Mesothelial cell of epicardium (in vitro differentiated cells): ENCODE measurements at regions not wholly inside any gene's neighbourhood (a gene's known extent, or its start where the extent isn't known, plus 50 kb on each side); places are given as distances from the start of the nearest gene placed in this dataset.
A peak's percentile ranks its signal among the peaks of the same experiment; 100 is the strongest.

ENCODE experiments used
- DNase-seq, 2 experiments: peaks; one replicate each; pipeline ENCODE4 v3.0.0; 2021; ENCODE audit warnings: low spot score in 2 of 2; ENCODE audit not compliant: unreplicated experiment in 2 of 2
- H3K27ac Mint-ChIP-seq: 2 replicates; pipeline ENCODE4 v1.8.0; 2021; ENCODE audit warnings: mixed read lengths
- H3K27me3 Mint-ChIP-seq: 2 replicates; pipeline ENCODE4 v1.8.0; 2021; ENCODE audit warnings: low read depth, mixed read lengths
- H3K36me3 Mint-ChIP-seq: 2 replicates; pipeline ENCODE4 v1.8.0; 2021; ENCODE audit warnings: mixed read lengths
- H3K4me1 Mint-ChIP-seq: 2 replicates; pipeline ENCODE4 v1.8.0; 2021; ENCODE audit warnings: mixed read lengths
- H3K4me3 Mint-ChIP-seq: 2 replicates; pipeline ENCODE4 v1.8.0; 2021; ENCODE audit warnings: mild to moderate bottlenecking, moderate library complexity, mixed read lengths
- H3K9me3 Mint-ChIP-seq: 2 replicates; pipeline ENCODE4 v1.8.0; 2021; ENCODE audit warnings: mixed read lengths
- TF ChIP-seq, protein P1 (sequence below): fragments of 200-600 bp; sonication (generic); IDR thresholded peaks from one replicate; pipeline ENCODE4 v1.5.0; 2021; ENCODE audit warnings: antibody characterized with exemption; ENCODE audit not compliant: unreplicated experiment

- DNase-seq, result no peak
- peaks cover 4% of the 10 kb centered on the region for H3K27me3 Mint-ChIP-seq
- H3K4me3 Mint-ChIP-seq, result no peak overlapping the region
- H3K4me1 Mint-ChIP-seq, result peaks cover 8% of the 10 kb centered on the region
- peak overlapping the region; percentile 44 for H3K27ac Mint-ChIP-seq
- TF ChIP-seq, protein P1, sequence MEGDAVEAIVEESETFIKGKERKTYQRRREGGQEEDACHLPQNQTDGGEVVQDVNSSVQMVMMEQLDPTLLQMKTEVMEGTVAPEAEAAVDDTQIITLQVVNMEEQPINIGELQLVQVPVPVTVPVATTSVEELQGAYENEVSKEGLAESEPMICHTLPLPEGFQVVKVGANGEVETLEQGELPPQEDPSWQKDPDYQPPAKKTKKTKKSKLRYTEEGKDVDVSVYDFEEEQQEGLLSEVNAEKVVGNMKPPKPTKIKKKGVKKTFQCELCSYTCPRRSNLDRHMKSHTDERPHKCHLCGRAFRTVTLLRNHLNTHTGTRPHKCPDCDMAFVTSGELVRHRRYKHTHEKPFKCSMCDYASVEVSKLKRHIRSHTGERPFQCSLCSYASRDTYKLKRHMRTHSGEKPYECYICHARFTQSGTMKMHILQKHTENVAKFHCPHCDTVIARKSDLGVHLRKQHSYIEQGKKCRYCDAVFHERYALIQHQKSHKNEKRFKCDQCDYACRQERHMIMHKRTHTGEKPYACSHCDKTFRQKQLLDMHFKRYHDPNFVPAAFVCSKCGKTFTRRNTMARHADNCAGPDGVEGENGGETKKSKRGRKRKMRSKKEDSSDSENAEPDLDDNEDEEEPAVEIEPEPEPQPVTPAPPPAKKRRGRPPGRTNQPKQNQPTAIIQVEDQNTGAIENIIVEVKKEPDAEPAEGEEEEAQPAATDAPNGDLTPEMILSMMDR, result no peak
- peaks cover 5% of the 10 kb centered on the region for H3K9me3 Mint-ChIP-seq
- H3K36me3 Mint-ChIP-seq, result no peaks in the 10 kb centered on the region
Measured at GRCh38 chr19:28736528-28736927, 476.4 kb downstream of the UQCRFS1 start.

DNA sequence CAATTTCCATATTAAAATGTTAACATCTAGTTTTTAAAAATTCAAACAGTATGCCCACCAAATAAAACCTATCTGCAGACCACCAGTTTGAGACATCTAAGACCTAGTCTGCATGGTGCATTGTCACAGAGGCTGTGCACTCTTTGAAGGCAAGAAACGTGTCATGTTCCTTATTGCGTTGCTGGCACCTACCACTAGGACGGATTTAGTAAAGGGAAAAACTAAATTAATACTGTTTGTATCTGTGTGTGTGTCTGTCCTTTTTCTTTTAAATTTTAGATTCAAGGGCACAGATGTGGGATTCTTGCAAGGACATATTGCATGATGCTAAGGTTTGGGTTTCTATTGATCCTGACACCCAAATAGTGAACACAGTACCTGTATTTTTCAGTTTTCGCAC, 481.4 kb downstream of the UQCRFS1 start:
- no peak for DNase-seq
- peaks cover 5% of the 10 kb centered on the region for H3K9me3 Mint-ChIP-seq
- no peaks in the 10 kb centered on the region for H3K4me1 Mint-ChIP-seq
- TF ChIP-seq, protein P1, result peak; percentile 30
- H3K27ac Mint-ChIP-seq, result no peak overlapping the region
- H3K36me3 Mint-ChIP-seq, result no peaks in the 10 kb centered on the region
- no peak overlapping the region for H3K4me3 Mint-ChIP-seq
- H3K27me3 Mint-ChIP-seq, result peaks cover 22% of the 10 kb centered on the region

DNA sequence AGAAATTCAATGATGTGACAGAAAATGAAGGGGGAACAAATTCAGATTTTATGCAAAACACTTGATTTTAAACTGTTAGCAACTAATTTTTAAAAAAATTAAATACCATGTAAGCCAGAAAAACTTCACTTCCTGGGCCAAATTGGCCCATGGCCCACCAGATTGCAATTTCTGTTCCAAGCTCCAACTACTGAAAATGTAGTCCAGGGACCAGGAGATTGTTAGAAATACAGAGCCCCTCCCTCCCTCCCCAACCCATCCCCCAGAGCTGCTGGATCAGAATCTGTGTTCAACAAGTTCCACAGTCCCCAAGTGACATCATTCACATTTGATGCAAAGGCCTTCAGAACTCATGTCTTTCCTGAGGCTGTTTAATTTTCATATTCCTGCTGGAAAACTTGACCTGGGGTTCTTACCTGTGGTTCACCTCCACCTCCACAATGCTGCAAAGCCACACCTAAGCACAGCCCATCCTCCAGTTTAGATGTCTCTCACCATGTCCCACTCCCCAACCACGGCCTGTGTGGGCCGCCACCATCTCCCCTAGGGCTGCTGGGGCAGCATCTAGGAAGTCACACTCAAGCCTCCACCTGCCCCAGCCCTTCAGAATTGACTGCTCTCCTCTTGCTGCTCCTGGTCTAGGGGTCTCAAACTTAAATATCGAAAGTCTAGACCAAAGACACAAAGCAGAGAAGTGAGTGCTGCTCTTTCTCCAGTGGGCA, 482.0 kb downstream of the UQCRFS1 start:
- no peak for DNase-seq
- no peaks in the 10 kb centered on the region for H3K36me3 Mint-ChIP-seq
- peaks cover 22% of the 10 kb centered on the region for H3K27me3 Mint-ChIP-seq
- H3K4me1 Mint-ChIP-seq, result no peaks in the 10 kb centered on the region
- H3K4me3 Mint-ChIP-seq, result no peak overlapping the region
- H3K9me3 Mint-ChIP-seq, result peaks cover 5% of the 10 kb centered on the region
- H3K27ac Mint-ChIP-seq, result no peak overlapping the region
- TF ChIP-seq, protein P1, result no peak

DNA sequence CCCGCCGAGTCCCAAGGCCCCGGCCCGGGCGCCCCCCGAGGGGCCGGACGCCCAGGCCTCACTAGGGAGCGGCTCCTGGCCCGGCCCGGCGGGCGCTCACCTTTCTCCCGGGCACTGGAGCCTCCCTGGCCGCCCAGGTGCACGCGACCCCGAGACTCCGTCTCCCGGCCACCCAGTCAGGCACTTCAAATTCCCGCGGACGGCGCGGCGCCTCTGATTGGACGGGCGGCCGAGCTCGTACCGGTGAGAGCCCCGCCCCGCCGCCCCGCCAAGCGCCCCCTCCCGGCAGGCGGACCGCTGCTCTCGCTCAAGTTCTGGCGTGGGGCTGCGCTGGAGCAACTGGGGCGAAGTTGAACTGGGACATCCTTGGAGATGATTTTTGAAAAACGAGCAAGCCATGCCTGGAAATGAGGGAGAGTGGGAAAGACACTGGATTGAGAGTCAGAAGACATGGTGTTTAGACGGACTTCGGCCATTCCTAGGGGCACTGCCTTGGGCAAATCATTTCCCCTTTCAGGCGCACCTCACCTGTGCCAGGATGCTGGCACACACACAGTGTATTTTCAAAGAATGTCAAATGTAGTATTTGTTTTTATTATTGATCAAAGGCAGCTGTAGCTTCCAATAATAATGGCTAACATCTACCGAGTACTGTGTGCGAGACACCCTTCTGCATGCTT, 485.3 kb downstream of the UQCRFS1 start:
- TF ChIP-seq, protein P1, result no peak
- no peak for DNase-seq
- peaks cover 18% of the 10 kb centered on the region for H3K27me3 Mint-ChIP-seq
- H3K27ac Mint-ChIP-seq, result no peak overlapping the region
- H3K4me1 Mint-ChIP-seq, result no peaks in the 10 kb centered on the region
- no peaks in the 10 kb centered on the region for H3K36me3 Mint-ChIP-seq
- no peak overlapping the region for H3K4me3 Mint-ChIP-seq
- no peaks in the 10 kb centered on the region for H3K9me3 Mint-ChIP-seq

DNA sequence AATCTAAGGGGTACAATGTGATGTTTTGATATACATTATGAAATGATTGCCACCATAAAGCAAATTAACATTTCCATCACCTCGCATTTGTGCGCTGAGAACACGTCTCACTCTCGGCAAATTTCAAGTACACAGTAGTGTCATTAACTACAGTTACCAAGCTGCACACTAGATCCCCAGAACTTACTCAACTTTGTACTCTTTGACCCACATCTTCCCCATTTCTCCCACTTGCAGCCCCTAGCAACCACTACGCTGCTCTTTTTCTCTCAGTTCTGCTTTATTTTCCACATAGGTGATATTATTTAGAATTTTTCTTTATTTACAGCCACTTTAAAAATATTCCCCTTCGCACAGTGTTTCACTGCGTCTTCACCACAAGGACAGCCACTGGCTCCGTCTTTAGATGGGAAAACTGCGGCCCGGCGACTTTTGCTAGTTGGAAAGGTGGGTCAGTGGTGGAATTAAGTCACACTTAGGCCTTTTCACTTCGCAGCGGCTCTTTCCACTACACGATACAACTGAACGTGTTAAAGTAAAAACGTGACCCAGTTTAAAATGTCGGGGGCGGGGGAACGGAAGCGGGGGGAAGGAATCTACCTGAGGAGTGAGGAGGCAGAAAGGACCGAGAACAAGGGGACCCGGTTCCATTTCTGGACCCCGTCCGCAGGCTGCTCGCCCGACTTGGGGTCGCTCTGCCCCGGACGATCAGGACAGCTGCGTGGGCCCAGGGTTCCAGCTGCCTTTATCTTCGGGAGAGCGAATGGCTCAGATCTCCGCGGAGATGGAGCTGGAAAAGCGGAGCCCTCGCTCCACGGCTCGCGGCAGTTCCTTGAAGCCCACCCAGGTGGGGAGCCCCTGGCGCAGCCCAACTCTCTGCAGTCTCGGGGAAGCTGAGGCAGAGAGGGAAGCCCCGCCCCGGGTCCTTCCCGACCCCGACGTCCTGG, 486.1 kb downstream of the UQCRFS1 start:
- Mint-ChIP-seq H3K4me1 (no peaks in the 10 kb centered on the region), H3K36me3 (no peaks in the 10 kb centered on the region), H3K27ac (no peak overlapping the region), H3K27me3 (peaks cover 18% of the 10 kb centered on the region), H3K4me3 (no peak overlapping the region), H3K9me3 (no peaks in the 10 kb centered on the region)
- no peak for DNase-seq
- TF ChIP-seq, protein P1, result no peak
